Hematopoietic multipotent progenitor cell treated with erythropoietin and hydrocortisone succinate and interleukin-3 and kit ligand, for 15 days (in vitro differentiated cells): ENCODE measurements at regions not wholly inside any gene's neighbourhood (a gene's known extent, or its start where the extent isn't known, plus 50 kb on each side); places are given as distances from the start of the nearest gene placed in this dataset.
A peak's percentile ranks its signal among the peaks of the same experiment; 100 is the strongest.

Experiments used
- DNase-seq: peaks from one replicate; pipeline ENCODE4 v3.0.0-alpha.2; 2015; ENCODE audit warnings: low spot score

DNA sequence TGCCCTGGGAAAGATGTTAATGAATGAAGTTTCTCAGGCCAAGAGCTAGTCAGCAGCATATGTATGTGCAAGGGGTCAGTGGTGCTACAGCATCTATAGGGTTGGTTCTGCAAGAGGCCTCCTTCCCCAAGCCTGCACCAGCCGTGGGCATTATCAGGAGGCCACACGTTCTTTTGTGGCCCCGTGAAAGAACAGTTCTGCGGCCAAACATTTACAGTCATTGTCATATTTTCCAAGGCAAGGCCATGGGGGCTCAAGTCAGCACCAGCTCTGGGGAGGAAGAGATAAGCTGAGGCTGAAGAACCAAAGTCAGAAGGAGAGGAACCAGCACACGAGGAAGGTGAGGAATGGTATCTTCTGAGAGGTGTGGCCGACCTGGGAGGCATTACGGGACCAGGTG lies 54.4 kb upstream of the TMEM72 start:
- no peak for DNase-seq

DNA sequence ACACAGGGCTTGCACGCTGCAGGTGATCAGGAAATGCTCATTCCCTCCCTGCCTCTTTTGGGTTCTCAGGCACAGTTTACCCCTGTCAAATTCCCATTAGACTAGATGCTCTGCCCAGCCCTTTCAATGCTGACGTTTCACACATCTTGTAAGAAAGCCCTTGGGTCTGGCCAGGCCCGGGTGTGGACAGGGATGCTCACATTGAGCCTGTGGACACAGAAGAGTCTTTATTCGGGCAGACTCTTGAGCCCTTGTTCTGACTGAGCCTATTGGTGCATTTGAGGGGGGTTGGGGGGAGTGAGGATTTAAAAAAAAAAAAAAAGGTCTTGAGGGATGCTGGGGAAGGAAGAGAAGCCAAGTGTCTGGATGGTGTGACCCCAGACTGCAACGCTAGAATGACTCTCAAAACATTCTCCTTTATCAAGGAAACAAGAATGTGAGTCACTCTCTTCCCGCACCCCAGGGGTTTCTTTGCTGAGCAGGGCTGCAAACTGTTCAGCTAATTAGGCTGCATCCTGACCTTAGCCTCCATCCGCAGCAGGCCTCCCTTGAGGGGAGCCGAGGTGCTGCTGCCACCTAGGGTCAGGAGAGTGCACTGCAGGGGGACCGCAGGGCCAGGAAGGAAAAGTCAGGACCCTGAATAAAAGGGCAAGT lies 53.6 kb upstream of the TMEM72 start:
- DNase-seq, result peak; percentile 25

DNA sequence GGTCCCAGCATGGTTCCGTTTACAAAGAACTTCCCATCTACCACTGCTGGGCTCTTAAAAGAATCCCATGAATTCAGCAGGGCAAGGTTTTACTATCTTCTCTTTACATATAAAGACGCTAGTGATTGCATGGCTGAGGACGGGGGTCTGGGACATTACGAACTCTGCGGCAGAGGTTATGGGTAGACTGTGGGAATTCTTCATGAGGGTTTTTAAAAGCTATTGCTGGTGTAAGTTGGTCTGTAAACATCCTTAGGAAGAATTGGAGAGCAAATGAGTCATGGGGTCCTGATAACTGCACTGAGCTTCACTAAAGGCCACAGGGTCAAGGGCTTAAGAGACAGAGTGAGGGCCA lies 53.1 kb upstream of the TMEM72 start:
- DNase-seq, result no peak

DNA sequence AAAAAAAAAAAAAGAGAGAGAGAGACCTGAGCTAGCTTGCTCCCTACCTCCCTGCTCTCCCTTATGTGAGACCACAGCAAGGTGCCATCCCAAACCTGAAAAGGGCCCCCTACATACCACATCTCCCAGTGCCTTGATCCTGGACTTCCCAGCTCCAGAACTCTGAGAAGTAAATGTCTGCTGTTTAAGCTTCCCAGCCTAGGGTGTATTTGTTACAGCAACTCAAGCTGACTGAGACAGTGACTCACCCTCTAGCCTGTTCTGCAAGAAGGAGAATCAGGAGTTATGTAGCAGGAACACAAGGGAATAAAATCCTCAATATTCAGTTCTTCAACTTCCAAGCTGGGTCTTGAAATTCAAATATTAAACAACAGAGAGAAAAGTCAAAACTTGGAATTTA lies 52.1 kb upstream of the TMEM72 start:
- DNase-seq, result no peak

GRCh38 chr10:44859546-44860285 lies 51.4 kb upstream of the TMEM72 start:
- DNase-seq, result no peak

DNA sequence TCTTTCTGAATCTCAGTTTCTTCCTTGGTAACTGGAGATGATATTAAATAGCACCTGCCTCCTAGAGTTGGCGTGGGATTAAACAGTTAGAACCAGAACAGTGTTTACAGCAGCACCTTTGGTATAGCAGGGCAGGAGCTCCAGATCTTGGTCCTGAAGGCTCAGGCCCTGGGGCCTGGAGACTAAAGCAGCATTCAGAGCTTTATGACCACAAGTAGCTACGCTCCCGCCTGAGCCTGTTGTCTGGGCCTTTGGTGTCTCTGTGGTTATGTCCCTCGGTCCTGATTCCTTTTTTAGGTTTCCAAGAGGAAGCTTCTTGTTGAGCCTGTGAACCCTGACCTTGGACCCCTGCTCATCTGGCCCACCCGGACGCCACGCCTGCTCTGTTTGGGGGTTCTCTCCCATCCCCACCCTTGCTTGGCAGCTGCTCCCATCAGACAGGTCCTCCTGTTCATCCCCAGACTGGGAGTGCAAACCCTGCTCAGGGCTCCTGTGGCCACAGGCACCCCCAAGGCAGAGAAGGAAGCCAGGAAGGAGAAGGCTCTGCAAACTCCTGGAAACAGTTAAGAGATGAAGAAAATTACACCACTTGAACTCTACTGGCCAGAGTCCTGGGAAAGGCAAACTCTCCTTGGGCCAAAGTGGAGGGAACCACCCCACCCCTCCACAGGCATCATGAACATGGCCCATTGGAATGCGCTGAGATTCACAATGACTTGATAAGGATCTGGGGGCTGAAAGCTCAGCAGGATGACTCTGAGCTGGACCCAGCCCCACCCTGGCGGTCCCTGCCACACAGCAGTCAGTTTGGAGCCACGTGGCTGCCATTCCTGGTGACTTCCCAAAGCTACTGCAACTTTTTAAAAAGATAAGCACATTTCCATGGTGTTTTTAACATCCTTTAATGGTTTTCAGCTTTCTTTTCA lies 50.1 kb upstream of the TMEM72 start:
- DNase-seq, result no peak
